Stimulated activated CD8-positive, alpha-beta memory T cell treated with anti-CD3 and anti-CD28 coated beads, Interleukin-12 subunit alpha, Interleukin-12 subunit beta, amount 100 ng/mL, for 4 hours (primary cell): ENCODE measurements at regions not wholly inside any gene's neighbourhood (a gene's known extent, or its start where the extent isn't known, plus 50 kb on each side); places are given as distances from the start of the nearest gene placed in this dataset.

Experiments used
- DNase-seq: peaks from one replicate; pipeline ENCODE4 v3.0.0-alpha.2; 2020; ENCODE audit warnings: low read depth

DNA sequence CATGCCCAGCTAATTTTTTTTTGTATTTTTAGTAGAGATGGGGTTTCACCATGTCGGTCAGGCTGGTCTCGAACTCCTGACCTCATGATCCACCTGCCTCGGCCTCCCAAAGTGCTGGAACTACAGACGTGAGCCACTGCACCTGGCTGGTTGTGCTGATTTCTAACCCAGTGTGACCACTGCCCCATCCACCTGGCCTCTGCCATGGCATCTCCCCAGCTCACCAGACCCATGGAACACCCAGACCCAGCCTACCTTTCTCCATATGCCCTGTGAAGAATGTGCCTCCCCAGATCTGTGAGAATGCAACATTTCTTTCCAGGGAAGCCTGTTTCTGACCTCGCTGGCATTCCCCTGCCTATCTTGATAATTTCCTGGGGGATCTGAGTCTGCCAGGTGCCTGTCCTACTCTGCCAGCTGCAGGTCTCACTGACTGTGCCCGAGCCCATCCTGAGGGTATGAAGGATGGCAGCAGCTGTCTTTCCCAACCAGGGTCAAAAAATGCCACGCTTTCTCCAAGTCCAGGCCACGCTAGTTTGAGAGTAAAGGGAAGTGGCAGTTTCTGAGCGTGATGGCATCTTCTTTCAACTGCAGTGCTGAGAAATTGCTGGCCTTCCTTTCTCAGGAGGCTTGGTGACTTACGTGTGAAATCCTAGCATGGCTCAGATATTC, 324.4 kb upstream of the ZNF32 start:
- DNase-seq: no peak

DNA sequence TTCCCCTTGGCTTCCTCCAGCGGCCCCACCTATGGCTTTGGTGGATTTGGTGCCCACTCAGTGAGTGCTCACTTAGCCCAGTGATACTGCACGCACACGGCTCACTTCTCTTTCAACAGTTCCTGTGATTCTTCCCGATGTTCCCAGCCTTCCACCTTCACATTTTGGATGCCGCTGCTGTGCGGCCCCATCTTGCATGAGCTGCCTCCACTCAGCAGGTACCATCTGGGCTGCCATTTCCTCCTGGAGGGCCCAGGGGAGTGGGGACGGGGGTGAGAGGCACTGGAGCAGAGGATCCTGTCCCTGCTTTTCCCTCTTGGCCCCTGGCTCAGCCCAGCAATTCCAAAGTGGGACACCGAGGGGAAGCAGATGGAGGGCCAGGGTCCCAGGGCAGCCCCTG, 323.3 kb upstream of the ZNF32 start:
- no peak for DNase-seq

DNA sequence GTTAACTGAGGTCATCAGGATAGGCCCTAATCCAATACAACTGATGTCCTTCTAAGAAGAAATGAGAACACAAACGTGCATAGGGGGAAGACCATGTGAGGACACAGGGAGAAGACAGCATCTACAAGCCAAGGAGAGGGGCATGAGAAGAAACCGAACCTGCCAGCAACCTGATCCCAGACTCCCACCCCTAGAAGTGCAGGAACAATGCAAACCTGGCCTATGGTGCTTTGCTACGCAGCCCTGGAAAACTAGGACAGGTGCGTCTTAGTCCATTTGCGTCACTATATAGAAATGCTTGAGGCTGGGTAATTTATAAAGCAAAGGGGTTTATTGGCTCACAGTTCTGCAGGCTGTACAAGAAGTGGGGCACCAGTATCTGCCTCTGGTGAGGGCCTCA, 322.6 kb upstream of the ZNF32 start:
- DNase-seq: no peak

DNA sequence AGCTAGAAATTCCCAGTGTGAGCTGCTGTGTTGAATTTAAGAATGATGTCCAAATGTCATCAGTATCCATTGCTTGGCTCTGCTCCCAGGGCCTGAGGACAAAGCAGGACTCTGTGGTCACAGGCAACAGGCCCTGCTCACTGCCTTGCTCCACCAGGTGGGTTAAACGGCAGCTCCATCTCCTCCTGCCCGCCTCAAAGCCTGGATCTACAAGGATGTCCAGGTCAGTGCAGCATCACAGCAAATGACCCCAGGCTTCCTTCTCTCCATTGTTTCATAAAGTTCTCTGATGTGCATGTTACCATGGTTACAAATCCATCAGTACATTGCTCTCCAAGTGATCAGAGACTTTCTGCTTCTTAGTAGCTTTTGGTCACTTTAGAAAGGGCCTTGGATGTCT, 322.0 kb upstream of the ZNF32 start:
- DNase-seq: no peak

DNA sequence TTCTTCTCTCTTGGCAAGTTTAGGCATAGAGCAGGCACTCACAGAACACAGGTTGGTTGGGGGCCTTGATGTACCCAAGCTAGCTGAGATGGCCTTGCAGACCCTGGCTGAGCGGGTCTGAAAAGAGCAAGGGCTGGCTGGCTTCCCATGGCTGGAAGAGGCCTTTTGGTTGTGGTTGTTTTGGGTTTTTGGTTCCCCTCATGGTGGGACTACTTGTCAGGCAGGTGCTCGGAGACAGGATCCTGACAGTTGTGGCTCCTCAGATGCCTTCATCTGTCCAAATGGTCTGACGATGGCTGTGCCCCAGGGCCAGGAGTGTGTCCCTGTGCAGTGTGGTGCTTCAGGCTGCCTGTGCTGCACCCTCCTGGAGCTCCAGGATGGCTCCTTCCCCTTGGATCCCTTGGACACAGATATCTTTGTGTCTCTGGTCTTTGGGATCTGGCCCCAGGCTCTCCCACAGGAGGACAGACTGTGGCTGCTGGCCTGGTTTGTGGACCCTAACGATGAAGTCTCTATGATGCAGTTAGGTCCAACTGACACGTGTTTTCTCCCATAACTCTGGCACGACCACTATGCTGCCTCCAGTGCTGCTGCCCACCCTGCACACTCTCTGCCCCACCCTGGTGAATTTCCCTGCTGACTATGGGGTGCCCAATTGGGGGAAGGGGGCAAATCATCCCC, 321.5 kb upstream of the ZNF32 start:
- no peak for DNase-seq

DNA sequence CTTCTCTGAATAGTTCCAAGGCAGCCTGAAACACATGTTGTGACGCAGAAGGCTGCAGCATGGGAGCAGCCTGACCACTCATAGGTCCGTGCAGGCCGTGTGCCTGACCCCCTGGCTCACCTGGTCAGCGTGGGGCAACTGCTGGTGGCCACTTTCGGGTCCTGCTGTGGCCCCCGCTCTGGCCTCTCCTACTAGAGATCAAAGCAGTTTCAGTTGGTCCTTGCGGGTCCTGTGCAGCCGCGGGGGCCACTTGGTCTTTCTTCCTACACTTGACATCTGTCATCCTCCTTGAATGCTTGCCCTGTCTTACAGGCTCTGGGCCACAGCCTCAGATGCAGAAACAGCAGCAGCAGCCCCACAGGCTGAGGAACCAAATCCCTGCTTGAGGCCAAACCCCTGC, 320.8 kb upstream of the ZNF32 start:
- DNase-seq: no peak

DNA sequence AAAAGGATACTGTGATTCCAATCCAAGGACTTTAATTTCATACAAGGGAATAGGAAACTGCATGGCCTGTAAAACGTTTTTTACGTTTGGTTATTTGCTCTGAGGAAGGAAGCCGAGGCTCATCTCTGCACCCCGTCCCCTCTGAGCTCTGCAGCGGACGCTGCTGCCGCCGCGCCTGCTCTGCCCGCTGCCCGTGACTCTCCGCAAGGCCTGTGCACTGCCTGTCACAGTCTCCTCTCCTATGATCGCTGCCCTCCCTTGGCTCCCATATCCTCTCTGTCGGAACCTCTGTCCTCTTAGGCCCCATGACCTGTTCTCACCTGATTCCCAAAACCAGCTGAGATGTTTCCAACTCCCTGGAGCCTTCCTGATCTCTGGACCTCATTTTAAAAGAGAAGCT, 320.3 kb upstream of the ZNF32 start:
- no peak for DNase-seq

DNA sequence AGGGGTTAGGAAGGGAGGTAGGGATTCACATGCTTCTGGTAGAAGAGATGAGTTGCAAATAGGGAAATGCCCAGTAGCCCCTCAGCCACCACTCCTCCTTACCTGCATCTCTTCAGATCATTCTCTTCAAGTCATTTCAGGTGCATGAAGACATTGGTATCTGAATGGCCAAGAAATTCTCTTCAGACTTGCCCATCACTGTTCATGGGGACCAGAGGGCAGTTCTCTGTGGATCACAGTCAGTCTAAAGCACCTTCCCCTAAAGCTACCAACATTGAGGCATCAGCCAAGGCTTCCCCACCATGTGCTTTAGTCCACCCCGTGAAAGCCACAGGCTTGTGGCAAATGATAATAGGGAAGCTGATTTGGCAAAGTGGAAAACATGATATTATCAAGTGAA, 319.4 kb upstream of the ZNF32 start:
- no peak for DNase-seq

DNA sequence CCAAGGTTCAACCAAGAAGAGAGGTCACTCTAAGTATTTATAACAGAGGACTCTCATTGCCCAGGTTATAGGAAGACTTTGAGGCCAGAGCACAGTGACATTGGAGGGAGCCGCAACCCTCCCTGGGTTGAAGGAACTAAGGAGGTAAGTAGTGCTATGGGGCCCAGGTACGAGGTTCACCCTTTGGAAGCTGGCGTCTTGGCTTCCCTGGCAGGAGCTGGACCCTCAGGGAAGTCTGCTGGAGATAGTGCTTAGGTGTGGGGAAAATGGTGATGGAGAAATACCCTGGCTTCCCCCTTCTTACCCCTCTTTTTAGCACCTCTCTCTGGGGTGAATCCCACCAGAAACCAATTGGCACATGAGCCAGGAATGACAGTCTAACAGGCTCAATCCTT, 317.9 kb upstream of the ZNF32 start:
- DNase-seq: no peak

DNA sequence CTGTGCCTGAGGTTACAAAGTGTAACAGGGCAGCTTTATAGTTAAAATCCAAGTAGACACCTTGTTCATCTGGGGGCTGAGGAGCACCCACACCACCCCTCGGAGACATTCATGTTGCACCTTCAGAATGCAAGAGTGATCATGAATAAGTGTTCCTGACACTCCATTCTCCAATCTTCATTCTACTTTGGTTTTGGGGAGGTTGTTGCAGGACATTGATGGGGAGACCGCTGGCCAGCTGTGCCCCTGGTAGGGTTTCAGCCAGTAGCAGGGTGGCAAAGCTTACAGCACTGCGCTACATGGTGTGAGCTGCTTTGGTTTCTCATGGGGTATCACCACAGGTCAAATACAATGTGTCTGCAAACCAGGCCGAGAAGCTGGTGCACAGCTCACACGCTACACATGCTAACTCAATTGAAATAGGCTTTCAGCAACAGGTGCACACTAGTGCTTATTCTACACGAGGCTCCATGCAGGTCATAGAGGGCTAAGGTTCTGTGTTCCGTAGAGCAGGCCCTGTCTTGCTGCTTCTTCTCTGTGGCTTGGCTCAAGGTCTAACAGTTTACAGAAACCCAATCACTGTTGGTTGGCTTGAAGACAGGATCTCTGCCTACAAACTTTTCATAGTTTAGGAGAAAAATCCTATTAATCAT, 317.4 kb upstream of the ZNF32 start:
- DNase-seq: no peak

DNA sequence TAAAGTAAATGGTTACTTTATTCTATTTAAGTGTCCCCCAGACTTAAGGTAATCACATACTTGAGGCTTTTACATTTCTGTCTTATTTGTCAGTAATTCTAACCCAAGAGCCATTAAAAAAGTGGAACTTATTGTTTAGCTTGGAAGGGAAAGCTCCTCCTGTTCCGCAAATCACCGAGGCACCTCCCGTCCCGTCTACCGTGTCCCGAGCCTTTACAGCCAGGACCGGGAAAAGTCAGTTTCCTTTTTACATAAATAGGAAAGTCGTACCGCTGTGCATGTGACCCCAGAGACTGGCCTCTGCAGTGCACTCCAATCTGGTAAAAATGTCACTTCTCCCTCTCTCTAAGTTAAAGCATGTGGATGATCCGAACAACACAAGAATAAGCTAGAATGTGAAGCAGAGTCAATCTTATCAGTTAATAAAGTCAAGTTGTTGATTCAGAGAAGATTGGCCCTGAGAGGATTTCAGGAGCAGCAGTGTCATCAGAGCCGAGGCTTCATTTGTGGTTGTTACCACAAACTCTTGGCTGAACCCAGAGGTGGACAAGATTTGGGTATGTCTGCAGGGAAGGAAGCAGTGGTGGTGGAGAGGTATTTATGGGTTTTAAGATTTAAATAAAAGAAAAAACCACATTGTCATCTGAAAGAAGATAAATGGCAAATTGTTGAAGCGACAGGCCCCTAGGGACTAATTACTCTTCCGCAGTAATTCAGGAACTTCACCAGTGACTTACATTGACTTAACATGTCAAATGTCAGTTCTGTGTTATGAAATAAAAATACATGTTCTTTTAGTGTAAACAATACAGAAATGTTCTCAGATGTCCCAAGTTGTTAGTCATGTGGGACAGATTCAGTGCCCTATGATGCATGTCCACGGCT, 316.6 kb upstream of the ZNF32 start:
- no peak for DNase-seq

DNA sequence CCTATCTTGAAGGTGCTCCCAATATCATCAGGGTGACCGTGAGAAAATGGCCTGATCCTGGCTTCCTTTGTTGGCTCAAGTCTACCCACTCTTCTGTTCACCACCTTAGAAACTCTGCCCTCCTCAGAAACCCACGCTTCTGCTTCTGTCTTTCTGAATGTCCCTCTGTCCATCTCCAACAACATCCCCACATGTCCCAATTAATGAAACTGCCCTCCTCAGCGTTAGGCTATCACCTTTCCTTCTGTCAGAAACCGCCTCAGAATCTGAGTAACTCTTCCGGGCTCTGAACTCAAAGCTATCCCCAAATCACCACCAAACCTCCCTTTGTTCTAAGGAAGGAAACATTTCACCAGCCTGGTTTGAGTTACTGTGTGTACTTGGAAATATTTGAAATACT, 315.8 kb upstream of the ZNF32 start:
- DNase-seq: no peak

DNA sequence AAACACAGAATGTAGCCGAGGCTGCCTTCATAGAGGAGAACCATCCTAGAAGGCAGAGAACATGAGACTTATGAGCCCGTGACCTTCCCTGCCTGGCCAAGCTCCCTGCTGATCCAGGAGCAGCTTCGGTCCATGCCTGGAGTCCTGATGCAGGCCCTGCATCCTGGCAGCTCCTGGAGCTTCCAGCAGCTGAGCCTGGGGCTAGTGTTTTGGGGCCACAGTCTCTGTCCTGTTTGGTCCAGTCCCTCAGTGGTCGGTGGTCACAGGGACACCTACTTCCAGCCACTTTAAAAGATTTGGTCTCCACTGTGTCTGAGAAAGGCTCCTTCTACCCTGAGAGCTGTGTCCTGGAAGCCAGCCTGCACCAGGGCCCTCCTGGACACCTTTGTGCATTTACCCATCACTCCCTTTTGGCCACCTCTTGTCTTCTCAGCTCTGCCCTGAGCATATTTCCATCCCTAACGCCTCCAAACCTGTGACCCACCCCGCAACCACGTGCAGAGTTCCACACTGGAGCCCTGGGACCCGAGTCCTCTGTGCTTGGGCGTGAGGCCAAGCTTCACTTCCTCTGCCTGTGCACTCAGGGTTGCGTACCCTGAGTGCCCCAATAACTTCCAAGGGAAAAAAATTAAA, 315.2 kb upstream of the ZNF32 start:
- DNase-seq: no peak

DNA sequence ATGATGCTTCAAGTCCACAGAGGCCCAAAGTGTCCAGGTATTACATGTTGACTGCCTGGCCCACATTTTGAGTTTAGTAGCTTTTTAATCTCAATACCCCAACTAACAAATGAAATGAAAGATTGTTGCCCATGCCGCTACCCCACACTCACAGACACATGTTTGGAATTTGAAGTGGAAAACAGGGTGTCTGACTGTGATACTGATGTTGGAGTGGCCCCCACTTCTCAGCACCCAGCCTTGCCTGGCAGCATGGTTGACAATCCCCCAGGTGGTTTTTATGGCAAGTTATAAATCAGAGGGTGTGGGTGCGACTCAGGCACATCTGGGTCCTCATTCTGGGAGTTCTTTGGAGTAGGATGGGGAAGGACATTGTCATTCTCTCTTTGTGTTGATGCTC, 314.7 kb upstream of the ZNF32 start:
- DNase-seq: no peak

DNA sequence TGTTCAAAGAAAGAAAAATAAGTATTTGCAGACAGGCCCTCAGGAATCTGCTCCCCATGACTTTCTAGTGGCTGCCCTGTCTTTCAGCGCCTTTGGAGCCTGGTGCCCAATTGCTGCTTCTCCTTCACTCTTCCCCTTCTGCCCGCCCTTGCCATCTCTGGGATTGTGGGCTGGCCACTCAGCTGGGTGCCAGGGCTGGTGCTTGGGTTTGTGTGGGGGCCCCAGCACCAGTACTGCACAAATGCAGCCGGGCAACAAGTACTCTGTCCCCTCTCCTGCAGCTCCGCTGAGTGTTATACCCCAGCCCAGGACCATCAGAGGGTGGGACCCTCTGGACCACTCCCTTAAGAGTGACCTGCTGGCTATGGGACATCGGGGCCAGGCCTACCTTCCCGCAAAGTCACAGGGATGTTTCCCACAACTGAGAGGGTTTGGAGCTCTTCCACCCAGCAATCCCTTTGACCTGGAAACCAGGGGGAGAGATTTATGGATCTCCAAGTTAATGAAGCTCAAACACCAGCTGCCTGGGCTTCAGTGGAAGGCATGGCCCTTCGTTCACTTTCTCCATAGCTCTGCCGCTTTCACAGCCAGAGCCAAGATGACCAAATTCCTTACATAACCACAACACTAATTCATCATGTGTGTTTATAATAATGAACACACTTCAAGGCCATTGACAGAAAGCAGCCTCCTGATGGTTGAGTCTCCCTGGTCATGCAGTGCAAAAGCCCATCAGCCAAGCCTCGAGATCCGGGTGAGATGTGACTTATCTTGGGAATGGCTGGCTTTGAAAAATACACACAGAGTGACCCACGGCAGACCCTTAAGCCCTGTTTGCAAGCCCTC, 313.9 kb upstream of the ZNF32 start:
- no peak for DNase-seq

DNA sequence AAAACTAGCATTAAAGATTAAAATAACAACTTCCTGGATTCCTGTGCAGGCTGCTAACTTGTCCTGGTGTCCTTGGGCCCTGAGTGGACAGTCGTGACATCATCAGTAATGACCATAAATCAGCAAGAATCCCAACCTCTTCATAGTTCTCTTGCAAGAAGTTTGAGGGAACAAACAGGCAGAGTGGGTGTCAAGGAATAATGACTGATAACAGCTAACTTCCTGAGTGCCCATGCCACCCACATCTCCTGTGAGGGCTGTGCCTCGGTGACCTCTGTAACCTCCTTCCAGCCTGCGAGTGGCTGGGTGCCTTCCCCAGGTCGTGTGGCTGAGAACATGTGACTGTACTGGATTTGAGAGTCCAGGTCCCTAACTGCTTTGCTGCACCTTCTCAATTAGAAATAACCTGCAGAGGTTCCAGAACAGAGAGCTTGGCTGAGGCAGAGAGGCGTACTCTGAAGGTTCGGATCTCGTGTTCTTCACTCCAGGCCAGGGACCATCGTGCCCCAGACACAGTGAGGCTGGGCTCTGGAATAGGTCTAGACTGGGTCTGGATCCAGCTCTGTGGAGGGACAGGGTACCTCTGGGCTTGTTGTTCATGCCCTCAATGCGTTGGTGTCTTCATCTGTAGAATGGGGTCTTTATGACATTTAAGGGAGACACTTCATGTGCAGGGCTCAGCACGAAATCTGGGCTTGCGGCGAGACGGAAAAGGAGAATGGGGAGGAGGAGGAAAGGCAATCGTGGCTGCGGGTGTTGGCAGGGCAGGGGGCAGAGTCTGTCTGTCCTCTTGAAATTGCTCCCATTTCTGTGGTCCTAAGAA, 313.1 kb upstream of the ZNF32 start:
- no peak for DNase-seq

DNA sequence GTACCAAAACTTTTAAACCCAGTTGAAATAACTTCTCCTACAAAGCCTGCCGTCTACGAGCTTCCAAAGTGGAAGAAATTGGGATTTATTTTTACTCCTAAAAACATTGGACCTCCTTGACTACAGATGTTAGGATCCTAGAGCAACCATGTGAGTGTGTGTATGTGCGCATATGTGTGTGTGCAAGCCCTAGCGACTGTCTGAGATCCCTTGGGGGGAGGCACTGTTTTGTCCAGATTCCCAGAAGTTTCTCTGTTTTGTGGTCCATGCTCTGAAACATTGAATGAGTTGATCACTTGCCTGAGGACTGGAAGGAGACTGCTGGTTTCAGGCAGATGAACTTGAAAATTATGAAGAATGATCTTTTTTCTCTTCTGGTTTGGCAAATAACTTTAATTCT, 312.3 kb upstream of the ZNF32 start:
- no peak for DNase-seq

DNA sequence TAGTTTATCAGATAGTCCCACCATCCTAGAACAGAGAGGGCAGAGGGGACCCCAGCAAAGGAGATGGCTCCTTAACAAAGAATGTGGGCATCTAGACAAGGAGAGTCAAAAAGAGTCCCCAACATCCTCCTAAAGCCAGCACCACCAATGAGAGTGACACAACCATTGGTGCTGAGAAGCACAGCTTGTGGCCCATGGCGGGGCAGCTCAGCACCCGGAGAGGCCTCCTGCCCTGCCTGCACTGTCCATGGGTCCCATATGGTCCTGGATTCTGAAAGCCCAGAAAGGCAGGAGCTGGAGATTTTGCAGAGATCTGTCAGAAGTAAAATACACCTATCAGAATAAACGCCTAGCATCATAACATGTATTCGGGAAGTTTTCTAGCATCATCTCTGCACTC, 311.8 kb upstream of the ZNF32 start:
- no peak for DNase-seq

DNA sequence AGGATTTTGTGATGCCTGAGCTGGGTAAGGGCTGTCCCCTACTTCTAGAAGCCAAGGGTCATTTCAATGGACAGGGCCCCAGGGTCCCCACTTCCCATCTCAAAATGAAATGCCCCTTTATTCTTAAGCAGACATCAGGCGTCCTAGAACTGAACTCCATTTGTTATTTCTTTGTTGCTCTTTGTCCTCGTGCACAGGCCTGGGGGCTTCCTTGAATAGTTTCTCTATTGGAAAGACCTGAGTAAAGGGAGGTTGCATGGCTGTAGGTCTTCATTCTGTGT, 311.4 kb upstream of the ZNF32 start:
- no peak for DNase-seq

DNA sequence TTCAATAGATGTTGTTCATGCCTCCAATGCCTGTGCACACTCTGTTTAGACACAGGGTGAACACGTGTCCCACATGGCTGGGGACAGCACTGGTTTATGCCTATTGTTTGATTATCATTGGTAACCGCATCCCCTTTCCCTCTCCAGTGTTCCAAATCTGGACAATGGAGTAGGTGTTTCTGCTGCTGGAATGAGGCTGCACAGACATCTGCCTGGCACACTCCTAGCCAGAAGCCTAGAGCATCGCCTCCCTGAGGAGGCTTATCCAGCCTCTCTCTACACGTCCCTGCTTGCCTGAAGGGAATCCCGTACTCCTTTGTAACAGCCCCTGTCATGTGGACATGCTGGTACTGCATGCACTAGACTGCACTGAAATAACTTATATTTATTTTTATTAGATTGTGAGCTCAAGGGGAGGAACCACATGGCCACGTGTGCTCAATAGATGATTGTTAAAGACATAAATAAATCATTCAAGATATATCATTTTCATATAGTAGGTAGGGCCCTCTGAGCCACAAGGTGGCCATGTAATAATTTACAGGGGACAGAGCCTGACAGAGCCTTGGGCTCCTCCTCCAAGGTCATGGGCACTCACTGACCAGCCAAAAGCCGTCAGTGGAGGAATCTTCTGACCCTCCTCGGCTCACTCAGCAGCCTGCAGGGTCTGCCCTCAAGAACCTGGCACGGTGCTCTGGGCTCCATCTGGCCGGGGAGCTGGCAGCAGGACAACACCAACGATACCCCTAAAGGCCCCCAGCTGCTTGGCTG, 310.9 kb upstream of the ZNF32 start:
- DNase-seq: no peak
